H9 (cell line): ENCODE measurements at regions not wholly inside any gene's neighbourhood (a gene's known extent, or its start where the extent isn't known, plus 50 kb on each side); places are given as distances from the start of the nearest gene placed in this dataset.

Experiments used
- DNase-seq: peaks from one replicate; pipeline ENCODE4 v3.0.0-alpha.2; 2017
- H2AFZ ChIP-seq: one replicate; pipeline ENCODE4 v1.6.1; 2013; ENCODE audit warnings: mild to moderate bottlenecking, low read length, control low read depth, moderate library complexity
- H2AK5ac ChIP-seq: 2 replicates; pipeline ENCODE4 v1.6.1; 2013; ENCODE audit warnings: low read length, control low read depth, mixed read lengths; ENCODE audit not compliant: insufficient read length
- H2BK120ac ChIP-seq: one replicate; pipeline ENCODE4 v1.6.1; 2013; ENCODE audit warnings: low read depth, mild to moderate bottlenecking, low read length, control low read depth, inconsistent platforms; ENCODE audit not compliant: poor library complexity, severe bottlenecking
- H2BK12ac ChIP-seq: 2 replicates; pipeline ENCODE4 v1.6.1; 2013; ENCODE audit warnings: low read length, control low read depth, mixed read lengths, low read depth; ENCODE audit not compliant: insufficient read length
- H2BK15ac ChIP-seq: 2 replicates; pipeline ENCODE4 v1.6.1; 2013; ENCODE audit warnings: low read depth, low read length, control low read depth
- H2BK20ac ChIP-seq: one replicate; pipeline ENCODE4 v1.6.1; 2013; ENCODE audit warnings: low read depth, mild to moderate bottlenecking, low read length, control low read depth, inconsistent platforms; ENCODE audit not compliant: poor library complexity, severe bottlenecking
- H2BK5ac ChIP-seq: 2 replicates; pipeline ENCODE4 v1.6.1; 2013; ENCODE audit warnings: low read length, control low read depth, mixed read lengths; ENCODE audit not compliant: insufficient read length
- H3K14ac ChIP-seq: 2 replicates; pipeline ENCODE4 v1.6.1; 2013; ENCODE audit warnings: low read length, control low read depth; ENCODE audit not compliant: insufficient read depth
- H3K18ac ChIP-seq: 2 replicates; pipeline ENCODE4 v1.6.1; 2013; ENCODE audit warnings: low read depth, mild to moderate bottlenecking, mixed read lengths, low read length, control low read depth; ENCODE audit not compliant: insufficient read length
- H3K23ac ChIP-seq: 2 replicates; pipeline ENCODE4 v1.6.1; 2013; ENCODE audit warnings: low read length, control low read depth, mixed read lengths, low read depth; ENCODE audit not compliant: insufficient read length
- H3K23me2 ChIP-seq: 2 replicates; pipeline ENCODE4 v1.6.1; 2013; ENCODE audit warnings: low read depth, mild to moderate bottlenecking, mixed read lengths, low read length, control low read depth; ENCODE audit not compliant: insufficient read length, poor library complexity, severe bottlenecking
- H3K27ac ChIP-seq: 2 replicates; pipeline ENCODE4 v1.5.1; 2013; ENCODE audit warnings: low read length, control low read depth, mixed read lengths, low read depth; ENCODE audit not compliant: insufficient read length
- H3K27me3 ChIP-seq: 2 replicates; pipeline ENCODE4 v1.6.1; 2013; ENCODE audit warnings: low read length, control low read depth, inconsistent platforms; ENCODE audit not compliant: insufficient read depth
- H3K4ac ChIP-seq: 2 replicates; pipeline ENCODE4 v1.6.1; 2013; ENCODE audit warnings: low read depth, mild to moderate bottlenecking, control low read depth, inconsistent platforms, low read length, moderate library complexity
- H3K4me1 ChIP-seq: 2 replicates; pipeline ENCODE4 v1.6.1; 2013; ENCODE audit warnings: low read length, control low read depth, inconsistent platforms; ENCODE audit not compliant: insufficient read depth
- H3K4me2 ChIP-seq: 2 replicates; pipeline ENCODE4 v1.6.1; 2013; ENCODE audit warnings: low read length, control low read depth, mixed read lengths; ENCODE audit not compliant: insufficient read length, insufficient read depth
- H3K56ac ChIP-seq: 2 replicates; pipeline ENCODE4 v1.6.1; 2013; ENCODE audit warnings: low read depth, mild to moderate bottlenecking, mixed read lengths, low read length, control low read depth; ENCODE audit not compliant: insufficient read length
- H3K79me1 ChIP-seq: 2 replicates; pipeline ENCODE4 v1.6.1; 2013; ENCODE audit warnings: low read depth, mild to moderate bottlenecking, moderate library complexity, low read length, control low read depth, inconsistent platforms; ENCODE audit not compliant: insufficient read depth, poor library complexity, severe bottlenecking
- H3K79me2 ChIP-seq: 2 replicates; pipeline ENCODE4 v1.6.1; 2013; ENCODE audit warnings: low read length, control low read depth, inconsistent platforms; ENCODE audit not compliant: insufficient read depth
- H3K9ac ChIP-seq: 2 replicates; pipeline ENCODE4 v1.6.1; 2013; ENCODE audit warnings: low read length, control low read depth, mixed read lengths; ENCODE audit not compliant: insufficient read length; ENCODE audit errors: extremely low read depth
- H3K9me3 ChIP-seq: one replicate; pipeline ENCODE4 v1.6.1; 2013; ENCODE audit warnings: low read depth, low read length, inconsistent platforms; ENCODE audit not compliant: control insufficient read depth
- H3T11ph ChIP-seq: one replicate; pipeline ENCODE4 v1.6.1; 2013; ENCODE audit warnings: mild to moderate bottlenecking, low read length, control low read depth, inconsistent platforms
- H4K20me1 ChIP-seq: one replicate; pipeline ENCODE4 v1.6.1; 2013; ENCODE audit not compliant: control insufficient read depth, insufficient read length, insufficient read depth
- H4K5ac ChIP-seq: 2 replicates; pipeline ENCODE4 v1.6.1; 2013; ENCODE audit warnings: low read depth, mild to moderate bottlenecking, mixed read lengths, low read length, control low read depth; ENCODE audit not compliant: insufficient read length
- H4K8ac ChIP-seq: replicated peaks from 2 replicates; pipeline ENCODE4 v1.6.1; 2013; ENCODE audit warnings: low read length, control low read depth, mixed read lengths, low read depth; ENCODE audit not compliant: insufficient read length
- H4K91ac ChIP-seq: 2 replicates; pipeline ENCODE4 v1.6.1; 2013; ENCODE audit warnings: low read depth, mild to moderate bottlenecking, moderate library complexity, mixed read lengths, low read length, control low read depth; ENCODE audit not compliant: insufficient read length
- H3K27ac Mint-ChIP-seq, 3 experiments: 2 replicates in 2 of 3; 3 replicates in 1 of 3; pipeline ENCODE4 v1.8.0; 2020 to 2021; ENCODE audit warnings: mixed read lengths in 3 of 3, mild to moderate bottlenecking in 1 of 3, moderate library complexity in 1 of 3
- H3K27me3 Mint-ChIP-seq: 2 replicates; pipeline ENCODE4 v1.8.0; 2021; ENCODE audit warnings: low read depth, mild to moderate bottlenecking, moderate library complexity, mixed read lengths
- H3K36me3 Mint-ChIP-seq, 3 experiments: 2 replicates in 2 of 3; 3 replicates in 1 of 3; pipeline ENCODE4 v1.8.0; 2020 to 2021; ENCODE audit warnings: low read depth in 3 of 3, mixed read lengths in 3 of 3; ENCODE audit not compliant: insufficient read depth in 1 of 3
- H3K4me1 Mint-ChIP-seq, 2 experiments: 2 replicates each; pipeline ENCODE4 v1.8.0; 2020; ENCODE audit warnings: mixed read lengths in 2 of 2
- H3K4me3 Mint-ChIP-seq, 2 experiments: 2 replicates in 1 of 2; 3 replicates in 1 of 2; pipeline ENCODE4 v1.8.0; 2020 to 2021; ENCODE audit warnings: mild to moderate bottlenecking in 2 of 2, mixed read lengths in 2 of 2, moderate library complexity in 1 of 2
- H3K9me3 Mint-ChIP-seq, 2 experiments: 2 replicates in 1 of 2; 3 replicates in 1 of 2; pipeline ENCODE4 v1.8.0; 2020; ENCODE audit warnings: mild to moderate bottlenecking in 2 of 2, mixed read lengths in 2 of 2, moderate library complexity in 1 of 2
- CTCF ChIP-seq: fragments of 200-600 bp; sonication (generic); conservative IDR thresholded peaks from 3 replicates; pipeline ENCODE4 v1.8.0; 2021; ENCODE audit warnings: antibody characterized with exemption, mild to moderate bottlenecking
- WGBS: extraction: QIAGEN DNeasy Blood & Tissue Kit; methylation state at CpG from one replicate; pipeline ENCODE4 v1.1.7; 2013; ENCODE audit warnings: missing lambda C conversion rate, low lambda C conversion rate, mixed read lengths; ENCODE audit not compliant: insufficient read length; ENCODE audit errors: extremely low coverage; 5-methylcytosine and 5-hydroxymethylcytosine counted together

DNA sequence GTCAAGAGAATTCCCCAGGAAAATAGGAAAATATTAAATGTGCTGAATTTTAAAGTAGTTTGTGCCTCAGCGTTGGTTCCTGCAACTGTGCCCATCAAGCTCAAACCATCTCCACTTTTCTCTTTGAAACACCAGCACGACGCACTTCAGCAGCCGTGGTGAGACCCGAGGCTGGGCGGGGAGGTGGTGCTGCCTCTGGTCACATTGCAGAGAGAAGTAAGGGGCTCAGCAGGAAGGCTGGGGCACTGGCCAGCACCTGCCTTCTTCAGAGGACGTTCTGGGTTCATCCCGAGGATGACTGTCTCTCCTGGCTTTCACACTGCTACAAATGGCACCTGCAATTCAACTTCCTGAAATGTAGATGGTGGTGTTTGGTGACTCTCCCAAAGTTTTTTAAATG, 323.7 kb upstream of the SALL3 start:
- H3K79me1 ChIP-seq, result no peaks in the 10 kb centered on the region
- peaks cover 12 to 30% (median 16%) of the 10 kb centered on the region in 3 experiments for H3K36me3 Mint-ChIP-seq
- no peak overlapping the region for H3K56ac ChIP-seq
- H3K18ac ChIP-seq, result no peak overlapping the region
- no peak overlapping the region for H3K4me3 Mint-ChIP-seq
- H4K5ac ChIP-seq, result no peak overlapping the region
- no peak overlapping the region for H4K91ac ChIP-seq
- H3K4me2 ChIP-seq, result no peak overlapping the region
- H2BK120ac ChIP-seq, result no peak overlapping the region
- H4K20me1 ChIP-seq, result no peaks in the 10 kb centered on the region
- H2BK12ac ChIP-seq, result no peak overlapping the region
- no peak overlapping the region for H3K23ac ChIP-seq
- H3K4me1 ChIP-seq, result no peaks in the 10 kb centered on the region
- no peak overlapping the region for H3K4ac ChIP-seq
- no peak overlapping the region for H2AK5ac ChIP-seq
- no peak overlapping the region for H2BK15ac ChIP-seq
- H3K23me2 ChIP-seq, result no peaks in the 10 kb centered on the region
- H3K27ac Mint-ChIP-seq, result no peak overlapping the region
- no peak overlapping the region for H3K14ac ChIP-seq
- H3K9me3 ChIP-seq, result peaks cover 23% of the 10 kb centered on the region
- no peak overlapping the region for H3K27ac ChIP-seq
- H3K9ac ChIP-seq, result no peak overlapping the region
- no peaks in the 10 kb centered on the region for H3K4me1 Mint-ChIP-seq
- H3K27me3 Mint-ChIP-seq, result peaks cover 23% of the 10 kb centered on the region
- no peak overlapping the region for H2BK5ac ChIP-seq
- H2BK20ac ChIP-seq, result no peak overlapping the region
- H3K27me3 ChIP-seq, result no peaks in the 10 kb centered on the region
- H3K79me2 ChIP-seq, result no peaks in the 10 kb centered on the region
- no peak for TF ChIP-seq CTCF
- H3K9me3 Mint-ChIP-seq, result peaks cover 51 to 56% of the 10 kb centered on the region in 2 experiments
- H4K8ac ChIP-seq, result no peak overlapping the region
- DNase-seq, result no peak
- H3T11ph ChIP-seq, result no peak overlapping the region
- WGBS, result no CpG with 5 or more reads among the region's 8 CpGs
- no peak overlapping the region for H2AFZ ChIP-seq
